SK-N-SH (cell line): ENCODE measurements at regions not wholly inside any gene's neighbourhood (a gene's known extent, or its start where the extent isn't known, plus 50 kb on each side); places are given as distances from the start of the nearest gene placed in this dataset.

Experiments
- CTCF ChIA-PET: fragments of 300-600, 350-600 bp; formaldehyde crosslinking; extraction: SDS; loops from one replicate; lab custom pipeline; 2021; lab: Yijun Ruan, JAX
- POLR2A ChIA-PET: fragments of 350-600 bp; sonication (Branson Sonifier 250); formaldehyde crosslinking; extraction: SDS; loops from one replicate; lab custom pipeline; 2020; ENCODE audit warnings: antibody characterized with exemption, inconsistent platforms; lab: Yijun Ruan, JAX
- DNase-seq: peaks from one replicate; pipeline ENCODE4 v3.0.0; 2012
- H2AFZ ChIP-seq: fragments of 200-600 bp; sonication (generic); 2 replicates; pipeline ENCODE4 v1.8.1; 2016; ENCODE audit warnings: antibody characterized with exemption, mild to moderate bottlenecking, low read depth
- H3F3A ChIP-seq: fragments of 200-600 bp; sonication (generic); replicated peaks from 2 replicates; pipeline ENCODE3; 2016; ENCODE audit warnings: antibody characterized with exemption, mild to moderate bottlenecking; ENCODE audit not compliant: insufficient read depth
- H3K27ac ChIP-seq, 2 experiments: fragments of 200-500 bp in 1 of 2; fragments of 200-600 bp in 1 of 2; sonication (Bioruptor generic) in 1 of 2; sonication (generic), shearing (Covaris generic) in 1 of 2; 2 replicates each; pipeline versions ENCODE4 v1.5.1 to v1.6.1; 2014 to 2016; ENCODE audit warnings: low read depth in 2 of 2, inconsistent platforms in 1 of 2, low read length in 1 of 2, mild to moderate bottlenecking in 1 of 2, mixed read lengths in 1 of 2
- H3K27me3 ChIP-seq: fragments of 200-600 bp; sonication (generic), shearing (Covaris generic); 2 replicates; pipeline ENCODE4 v1.6.1; 2016; ENCODE audit warnings: mixed run types; ENCODE audit not compliant: insufficient read depth
- H3K36me3 ChIP-seq, 2 experiments: fragments of 200-500 bp in 1 of 2; fragments of 200-600 bp in 1 of 2; sonication (Bioruptor generic) in 1 of 2; sonication (generic) in 1 of 2; replicated peaks in 1 of 2; 2 replicates each; pipeline versions ENCODE3 to v1.5.1; 2014 to 2016; ENCODE audit warnings: low read length in 1 of 2, mild to moderate bottlenecking in 1 of 2; ENCODE audit not compliant: insufficient read depth in 2 of 2, control insufficient read depth in 1 of 2
- H3K4me1 ChIP-seq, 2 experiments: fragments of 200-500 bp in 1 of 2; fragments of 200-600 bp in 1 of 2; sonication (Bioruptor generic) in 1 of 2; sonication (generic), shearing (Covaris generic) in 1 of 2; 2 replicates each; pipeline versions ENCODE4 v1.5.1 to v1.6.1; 2014 to 2016; ENCODE audit warnings: low read depth in 1 of 2, low read length in 1 of 2, mixed run types in 1 of 2; ENCODE audit not compliant: insufficient read depth in 2 of 2, control insufficient read depth in 1 of 2
- H3K4me2 ChIP-seq: fragments of 200-600 bp; sonication (generic), shearing (Covaris generic); 2 replicates; pipeline ENCODE4 v1.6.1; 2017; ENCODE audit warnings: mixed run types
- H3K4me3 ChIP-seq, 2 experiments: fragments of 200-500 bp in 1 of 2; fragments of 200-600 bp in 1 of 2; sonication (Bioruptor generic) in 1 of 2; sonication (generic), shearing (Covaris generic) in 1 of 2; 2 replicates each; pipeline versions ENCODE4 v1.5.1 to v1.8.1; 2014 to 2016; ENCODE audit warnings: low read depth in 2 of 2, inconsistent platforms in 1 of 2, low read length in 1 of 2, mild to moderate bottlenecking in 1 of 2, mixed read lengths in 1 of 2, moderate library complexity in 1 of 2
- H3K79me2 ChIP-seq: fragments of 200-600 bp; sonication (generic); 2 replicates; pipeline ENCODE4 v1.8.1; 2017; ENCODE audit warnings: mild to moderate bottlenecking; ENCODE audit not compliant: insufficient read depth
- H3K9ac ChIP-seq: fragments of 200-600 bp; sonication (generic); 2 replicates; pipeline ENCODE4 v1.6.1; 2017; ENCODE audit warnings: mixed run types
- H3K9me2 ChIP-seq: fragments of 200-600 bp; sonication (generic); 2 replicates; pipeline ENCODE4 v1.6.1; 2017; ENCODE audit warnings: mixed run types
- H3K9me3 ChIP-seq: fragments of 200-600 bp; sonication (generic); 2 replicates; pipeline ENCODE4 v1.6.1; 2017; ENCODE audit warnings: mixed run types, mild to moderate bottlenecking, moderate library complexity
- H4K20me1 ChIP-seq: fragments of 200-600 bp; sonication (generic); 2 replicates; pipeline ENCODE4 v1.6.1; 2017; ENCODE audit warnings: mild to moderate bottlenecking, mixed run types; ENCODE audit not compliant: insufficient read depth
- CHD2 ChIP-seq: fragments of 150-350 bp; IDR thresholded peaks from 2 replicates; pipeline ENCODE4 v1.6.1; 2018; ENCODE audit warnings: low read length; ENCODE audit not compliant: partially characterized antibody
- EP300 ChIP-seq, 2 experiments: IDR thresholded peaks; 2 replicates each; pipeline versions ENCODE4 v1.4.0 to v1.6.1; 2012; ENCODE audit warnings: borderline replicate concordance in 1 of 2, low read depth in 1 of 2, low read length in 1 of 2
- GABPA ChIP-seq: IDR thresholded peaks from 2 replicates; pipeline ENCODE4 v1.4.0; 2012; ENCODE audit warnings: low read depth, mild to moderate bottlenecking
- RXRA ChIP-seq: IDR thresholded peaks from 2 replicates; pipeline ENCODE4 v1.4.0; 2012; ENCODE audit warnings: low read depth, mild to moderate bottlenecking, borderline replicate concordance
- SIN3A ChIP-seq: IDR thresholded peaks from 2 replicates; pipeline ENCODE4 v1.6.1; 2012; ENCODE audit warnings: low read depth, mild to moderate bottlenecking, low read length, moderate library complexity, borderline replicate concordance
- TCF12 ChIP-seq: IDR thresholded peaks from 2 replicates; pipeline ENCODE4 v1.4.0; 2012
- WGBS: methylation state at CpG from one replicate; pipeline ENCODE4 v1.1.6; 2017; ENCODE audit warnings: low lambda C conversion rate; 5-methylcytosine and 5-hydroxymethylcytosine counted together
- TF ChIP-seq, protein P1 (sequence below): IDR thresholded peaks from 2 replicates; pipeline ENCODE4 v1.4.0; 2012; ENCODE audit warnings: low read depth, borderline replicate concordance
- TF ChIP-seq, protein P2 (sequence below): fragments of 150-350 bp; IDR thresholded peaks from 2 replicates; pipeline ENCODE4 v1.6.1; 2016; ENCODE audit warnings: mild to moderate bottlenecking, low read depth, low read length
- TF ChIP-seq, protein P3 (sequence below): IDR thresholded peaks from 2 replicates; pipeline ENCODE4 v1.6.1; 2012; ENCODE audit warnings: mild to moderate bottlenecking, low read depth, low read length, moderate library complexity
- TF ChIP-seq, protein P4 (sequence below): IDR thresholded peaks from 2 replicates; pipeline ENCODE4 v1.4.0; 2012; ENCODE audit warnings: low read depth
- TF ChIP-seq, protein P5 (sequence below): IDR thresholded peaks from 2 replicates; pipeline ENCODE4; 2012

DNA sequence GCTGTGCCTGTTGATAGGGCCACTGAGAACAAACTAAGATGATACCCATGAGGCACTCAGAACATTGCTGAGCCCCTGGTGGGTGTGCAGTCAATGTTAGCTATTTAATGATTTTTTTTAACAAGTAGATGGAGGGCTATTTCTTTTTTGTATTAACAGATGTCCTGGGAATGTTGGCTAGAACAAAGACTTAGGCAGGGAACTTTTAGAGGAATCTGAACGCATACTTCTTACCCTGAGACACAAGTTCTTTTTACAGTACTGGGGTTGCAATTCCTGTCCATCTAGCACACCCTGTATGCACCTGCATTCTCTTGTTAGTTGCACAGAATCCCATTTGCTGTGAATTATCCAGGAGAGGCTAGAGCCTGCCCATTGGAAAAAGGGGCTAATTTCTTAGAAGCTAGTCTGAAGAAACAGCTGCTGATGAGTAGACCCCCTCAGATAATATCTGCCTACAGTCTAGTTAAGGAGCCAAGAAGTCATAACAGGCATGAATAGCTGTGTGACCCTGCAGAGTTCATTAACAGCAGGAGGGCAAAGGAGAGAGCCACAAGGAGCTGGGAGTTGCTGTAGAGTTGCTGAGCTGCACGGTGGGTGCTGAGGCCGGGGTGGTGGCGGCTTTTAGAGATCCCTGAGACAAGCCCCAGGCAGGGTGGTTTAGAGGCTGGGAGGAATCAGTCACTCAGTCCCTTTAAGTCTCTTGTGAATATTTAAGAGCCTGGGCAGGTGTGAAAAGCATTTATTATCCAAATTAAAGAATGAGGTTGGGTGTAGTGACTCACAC is 103.7 kb upstream of the FZD8 start (continued):
- no peak for TF ChIP-seq SIN3A

DNA sequence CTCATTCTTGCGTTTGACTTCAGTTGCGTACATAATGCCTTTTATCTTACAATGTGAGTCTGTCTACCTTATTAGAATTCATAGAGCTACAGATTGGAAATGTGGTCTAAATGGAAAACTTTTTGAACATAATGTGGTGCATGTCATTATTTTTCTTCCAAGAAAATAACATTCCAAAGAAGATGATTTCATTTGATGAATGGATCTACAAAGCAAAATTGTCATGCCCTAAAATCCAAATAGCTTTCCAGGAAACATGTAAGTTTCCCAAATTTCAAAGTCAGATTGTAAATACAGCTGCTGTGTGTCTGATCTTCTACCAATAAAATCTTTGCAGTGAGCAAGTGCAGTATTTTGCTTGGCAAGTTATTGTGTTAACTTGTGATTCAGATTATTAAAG is 101.8 kb upstream of the FZD8 start:
- Histone ChIP-seq H3K79me2 (no peaks in the 10 kb centered on the region), H2AFZ (no peak overlapping the region), H3F3A (no peaks in the 10 kb centered on the region), H3K9ac (no peak overlapping the region), H3K9me2 (no peaks in the 10 kb centered on the region), H3K4me1 (no peaks in the 10 kb centered on the region), H3K27ac (no peak overlapping the region), H3K4me2 (no peak overlapping the region), H3K27me3 (no peaks in the 10 kb centered on the region; the same call in 1 of the 2 replicates), H3K9me3 (no peaks in the 10 kb centered on the region), H3K4me3 (no peak overlapping the region), H4K20me1 (no peaks in the 10 kb centered on the region), H3K36me3 (no peaks in the 10 kb centered on the region)
- ChIA-PET CTCF (no interaction called here), POLR2A (no interaction called here)
- WGBS = 76% methylated on average over 2 of the region's 2 CpGs
- TF ChIP-seq CHD2 (no peak), RXRA (no peak), TCF12 (no peak), EP300 (IDR thresholded peaks at IDR 0.05; ENCODE audit: borderline replicate concordance in 1 of 2, low read depth in 1 of 2, low read length in 1 of 2) (no peak), GABPA (no peak)
- TF ChIP-seq, protein P1, sequence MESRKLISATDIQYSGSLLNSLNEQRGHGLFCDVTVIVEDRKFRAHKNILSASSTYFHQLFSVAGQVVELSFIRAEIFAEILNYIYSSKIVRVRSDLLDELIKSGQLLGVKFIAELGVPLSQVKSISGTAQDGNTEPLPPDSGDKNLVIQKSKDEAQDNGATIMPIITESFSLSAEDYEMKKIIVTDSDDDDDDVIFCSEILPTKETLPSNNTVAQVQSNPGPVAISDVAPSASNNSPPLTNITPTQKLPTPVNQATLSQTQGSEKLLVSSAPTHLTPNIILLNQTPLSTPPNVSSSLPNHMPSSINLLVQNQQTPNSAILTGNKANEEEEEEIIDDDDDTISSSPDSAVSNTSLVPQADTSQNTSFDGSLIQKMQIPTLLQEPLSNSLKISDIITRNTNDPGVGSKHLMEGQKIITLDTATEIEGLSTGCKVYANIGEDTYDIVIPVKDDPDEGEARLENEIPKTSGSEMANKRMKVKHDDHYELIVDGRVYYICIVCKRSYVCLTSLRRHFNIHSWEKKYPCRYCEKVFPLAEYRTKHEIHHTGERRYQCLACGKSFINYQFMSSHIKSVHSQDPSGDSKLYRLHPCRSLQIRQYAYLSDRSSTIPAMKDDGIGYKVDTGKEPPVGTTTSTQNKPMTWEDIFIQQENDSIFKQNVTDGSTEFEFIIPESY = no peak
- TF ChIP-seq, protein P2, sequence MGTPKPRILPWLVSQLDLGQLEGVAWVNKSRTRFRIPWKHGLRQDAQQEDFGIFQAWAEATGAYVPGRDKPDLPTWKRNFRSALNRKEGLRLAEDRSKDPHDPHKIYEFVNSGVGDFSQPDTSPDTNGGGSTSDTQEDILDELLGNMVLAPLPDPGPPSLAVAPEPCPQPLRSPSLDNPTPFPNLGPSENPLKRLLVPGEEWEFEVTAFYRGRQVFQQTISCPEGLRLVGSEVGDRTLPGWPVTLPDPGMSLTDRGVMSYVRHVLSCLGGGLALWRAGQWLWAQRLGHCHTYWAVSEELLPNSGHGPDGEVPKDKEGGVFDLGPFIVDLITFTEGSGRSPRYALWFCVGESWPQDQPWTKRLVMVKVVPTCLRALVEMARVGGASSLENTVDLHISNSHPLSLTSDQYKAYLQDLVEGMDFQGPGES = no peak
- TF ChIP-seq, protein P3, sequence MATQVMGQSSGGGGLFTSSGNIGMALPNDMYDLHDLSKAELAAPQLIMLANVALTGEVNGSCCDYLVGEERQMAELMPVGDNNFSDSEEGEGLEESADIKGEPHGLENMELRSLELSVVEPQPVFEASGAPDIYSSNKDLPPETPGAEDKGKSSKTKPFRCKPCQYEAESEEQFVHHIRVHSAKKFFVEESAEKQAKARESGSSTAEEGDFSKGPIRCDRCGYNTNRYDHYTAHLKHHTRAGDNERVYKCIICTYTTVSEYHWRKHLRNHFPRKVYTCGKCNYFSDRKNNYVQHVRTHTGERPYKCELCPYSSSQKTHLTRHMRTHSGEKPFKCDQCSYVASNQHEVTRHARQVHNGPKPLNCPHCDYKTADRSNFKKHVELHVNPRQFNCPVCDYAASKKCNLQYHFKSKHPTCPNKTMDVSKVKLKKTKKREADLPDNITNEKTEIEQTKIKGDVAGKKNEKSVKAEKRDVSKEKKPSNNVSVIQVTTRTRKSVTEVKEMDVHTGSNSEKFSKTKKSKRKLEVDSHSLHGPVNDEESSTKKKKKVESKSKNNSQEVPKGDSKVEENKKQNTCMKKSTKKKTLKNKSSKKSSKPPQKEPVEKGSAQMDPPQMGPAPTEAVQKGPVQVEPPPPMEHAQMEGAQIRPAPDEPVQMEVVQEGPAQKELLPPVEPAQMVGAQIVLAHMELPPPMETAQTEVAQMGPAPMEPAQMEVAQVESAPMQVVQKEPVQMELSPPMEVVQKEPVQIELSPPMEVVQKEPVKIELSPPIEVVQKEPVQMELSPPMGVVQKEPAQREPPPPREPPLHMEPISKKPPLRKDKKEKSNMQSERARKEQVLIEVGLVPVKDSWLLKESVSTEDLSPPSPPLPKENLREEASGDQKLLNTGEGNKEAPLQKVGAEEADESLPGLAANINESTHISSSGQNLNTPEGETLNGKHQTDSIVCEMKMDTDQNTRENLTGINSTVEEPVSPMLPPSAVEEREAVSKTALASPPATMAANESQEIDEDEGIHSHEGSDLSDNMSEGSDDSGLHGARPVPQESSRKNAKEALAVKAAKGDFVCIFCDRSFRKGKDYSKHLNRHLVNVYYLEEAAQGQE = no peak
- TF ChIP-seq, protein P4, sequence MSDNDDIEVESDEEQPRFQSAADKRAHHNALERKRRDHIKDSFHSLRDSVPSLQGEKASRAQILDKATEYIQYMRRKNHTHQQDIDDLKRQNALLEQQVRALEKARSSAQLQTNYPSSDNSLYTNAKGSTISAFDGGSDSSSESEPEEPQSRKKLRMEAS = no peak
- TF ChIP-seq, protein P5, sequence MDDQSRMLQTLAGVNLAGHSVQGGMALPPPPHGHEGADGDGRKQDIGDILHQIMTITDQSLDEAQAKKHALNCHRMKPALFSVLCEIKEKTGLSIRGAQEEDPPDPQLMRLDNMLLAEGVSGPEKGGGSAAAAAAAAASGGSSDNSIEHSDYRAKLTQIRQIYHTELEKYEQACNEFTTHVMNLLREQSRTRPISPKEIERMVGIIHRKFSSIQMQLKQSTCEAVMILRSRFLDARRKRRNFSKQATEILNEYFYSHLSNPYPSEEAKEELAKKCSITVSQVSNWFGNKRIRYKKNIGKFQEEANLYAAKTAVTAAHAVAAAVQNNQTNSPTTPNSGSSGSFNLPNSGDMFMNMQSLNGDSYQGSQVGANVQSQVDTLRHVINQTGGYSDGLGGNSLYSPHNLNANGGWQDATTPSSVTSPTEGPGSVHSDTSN = no peak
- no peak for DNase-seq
